H7 (cell line): ENCODE measurements at regions not wholly inside any gene's neighbourhood (a gene's known extent, or its start where the extent isn't known, plus 50 kb on each side); places are given as distances from the start of the nearest gene placed in this dataset.
"Not testable (repeated sequence)": the region's sequence is repeated elsewhere in the genome, so short reads cannot be mapped to it uniquely, and the experiment has no call there.

ENCODE experiments used
- DNase-seq: peaks from one replicate; pipeline ENCODE4 v3.0.0; 2012
- H3K27me3 ChIP-seq: 2 replicates; pipeline ENCODE4 v1.6.0; 2011; ENCODE audit warnings: mild to moderate bottlenecking, low read length; ENCODE audit not compliant: control insufficient read depth, insufficient read depth
- H3K36me3 ChIP-seq: replicated peaks from 2 replicates; pipeline ENCODE4 v1.5.1; 2011; ENCODE audit warnings: low read length; ENCODE audit not compliant: control insufficient read depth, insufficient read depth
- H3K4me3 ChIP-seq: 2 replicates; pipeline ENCODE4 v1.5.1; 2011; ENCODE audit warnings: low read depth, mild to moderate bottlenecking, control low read depth, low read length, moderate library complexity; ENCODE audit not compliant: insufficient read depth

DNA sequence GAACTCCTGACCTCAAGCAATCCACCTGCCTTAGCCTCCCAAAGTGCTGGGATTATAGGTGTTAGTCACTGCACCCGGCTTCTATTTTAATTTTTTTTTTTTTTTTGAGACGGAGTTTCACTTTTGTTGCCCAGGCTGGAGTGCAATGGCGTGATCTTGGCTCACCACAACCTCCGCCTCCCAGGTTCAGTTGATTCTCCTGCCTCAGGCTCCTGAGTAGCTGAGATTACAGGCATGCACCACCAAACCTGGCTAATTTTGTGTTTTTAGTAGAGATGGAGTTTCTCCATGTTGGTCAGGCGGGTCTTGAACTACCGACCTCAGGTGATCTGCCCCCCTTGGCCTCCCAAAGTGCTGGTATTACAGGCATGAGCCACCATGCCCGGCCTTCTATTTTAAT is 149.1 kb downstream of the MYCN start:
- H3K4me3 ChIP-seq, H3K36me3 ChIP-seq, DNase-seq, H3K27me3 ChIP-seq: not testable (repeated sequence)

- Histone ChIP-seq H3K36me3 (no peaks in the 10 kb centered on the region), H3K4me3 (no peak overlapping the region), H3K27me3 (no peaks in the 10 kb centered on the region)
- no peak for DNase-seq
Observed at GRCh38 chr2:16088802-16089112, 148.4 kb downstream of the MYCN start.

- H3K36me3 ChIP-seq = no peaks in the 10 kb centered on the region
- no peaks in the 10 kb centered on the region for H3K27me3 ChIP-seq
- DNase-seq = no peak
- H3K4me3 ChIP-seq = no peak overlapping the region
Observed at GRCh38 chr2:16088035-16088801, 147.9 kb downstream of the MYCN start.

DNA sequence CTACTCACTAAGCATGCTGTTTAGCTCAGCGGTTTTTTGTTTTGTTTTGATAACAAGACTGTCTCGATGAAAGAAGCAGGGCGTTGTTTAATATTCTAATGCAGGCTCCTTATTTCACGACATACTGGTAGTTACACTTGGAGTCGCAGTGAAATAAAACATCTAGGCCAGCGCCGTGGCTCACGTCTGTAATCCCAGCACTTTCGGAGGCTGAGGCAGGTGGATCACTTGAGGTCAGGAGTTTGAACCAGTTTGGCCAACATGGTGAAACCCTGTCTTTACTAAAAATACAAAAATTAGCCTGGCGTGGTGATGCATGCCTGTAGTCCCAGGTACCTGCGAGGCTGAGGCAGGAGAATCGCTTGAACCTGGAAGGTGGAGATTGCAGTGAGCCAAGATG is 145.8 kb downstream of the MYCN start:
- H3K36me3 ChIP-seq, DNase-seq, H3K4me3 ChIP-seq, H3K27me3 ChIP-seq: not testable (repeated sequence)

GRCh38 chr2:16085073-16085472 is 144.7 kb downstream of the MYCN start:
- no peak for DNase-seq
- Histone ChIP-seq H3K27me3 (no peaks in the 10 kb centered on the region), H3K4me3 (no peak overlapping the region), H3K36me3 (no peaks in the 10 kb centered on the region)

DNA sequence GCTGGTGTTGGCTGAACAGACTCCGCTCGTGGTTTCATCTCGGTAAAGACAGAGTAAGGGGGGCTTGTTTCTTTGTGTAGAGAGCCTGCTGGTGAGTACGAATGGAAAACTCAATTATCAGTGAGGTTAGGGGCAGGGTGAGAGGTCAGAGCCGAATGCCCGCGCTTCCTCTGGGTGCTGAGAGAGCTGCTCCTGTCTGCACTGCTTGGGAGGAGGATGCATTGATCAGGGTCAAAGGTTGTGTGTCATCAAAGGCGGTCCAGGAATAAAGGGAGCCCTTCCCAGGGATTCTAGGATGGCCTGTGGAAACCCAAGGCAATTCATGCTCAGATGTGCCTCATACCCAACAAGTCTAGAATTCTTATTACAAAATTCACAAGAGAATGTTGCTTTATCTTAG is 143.9 kb downstream of the MYCN start:
- Histone ChIP-seq H3K27me3 (no peaks in the 10 kb centered on the region), H3K4me3 (no peak overlapping the region), H3K36me3 (no peaks in the 10 kb centered on the region)
- DNase-seq = no peak

DNA sequence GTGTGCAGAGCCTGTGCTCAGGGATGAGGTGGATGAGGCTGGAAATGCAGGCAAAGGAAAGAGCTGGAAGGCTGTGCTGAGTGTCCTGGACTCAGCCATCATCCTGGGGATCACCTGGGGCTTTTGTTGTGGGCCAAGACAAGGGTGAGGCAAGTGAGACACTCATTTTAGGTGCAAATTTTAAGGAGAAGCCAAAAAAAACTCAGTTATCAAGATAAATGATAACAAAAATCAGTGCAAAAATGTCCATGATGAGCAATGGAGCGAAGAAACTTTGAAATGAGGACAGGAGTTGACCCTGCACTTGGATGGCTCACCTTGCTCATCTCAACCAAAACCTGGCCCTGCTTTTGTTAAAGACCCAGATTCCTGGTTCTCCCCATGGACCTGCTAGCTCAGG is 141.9 kb downstream of the MYCN start:
- no peaks in the 10 kb centered on the region for H3K27me3 ChIP-seq
- H3K4me3 ChIP-seq = no peak overlapping the region
- DNase-seq = no peak
- no peaks in the 10 kb centered on the region for H3K36me3 ChIP-seq

DNA sequence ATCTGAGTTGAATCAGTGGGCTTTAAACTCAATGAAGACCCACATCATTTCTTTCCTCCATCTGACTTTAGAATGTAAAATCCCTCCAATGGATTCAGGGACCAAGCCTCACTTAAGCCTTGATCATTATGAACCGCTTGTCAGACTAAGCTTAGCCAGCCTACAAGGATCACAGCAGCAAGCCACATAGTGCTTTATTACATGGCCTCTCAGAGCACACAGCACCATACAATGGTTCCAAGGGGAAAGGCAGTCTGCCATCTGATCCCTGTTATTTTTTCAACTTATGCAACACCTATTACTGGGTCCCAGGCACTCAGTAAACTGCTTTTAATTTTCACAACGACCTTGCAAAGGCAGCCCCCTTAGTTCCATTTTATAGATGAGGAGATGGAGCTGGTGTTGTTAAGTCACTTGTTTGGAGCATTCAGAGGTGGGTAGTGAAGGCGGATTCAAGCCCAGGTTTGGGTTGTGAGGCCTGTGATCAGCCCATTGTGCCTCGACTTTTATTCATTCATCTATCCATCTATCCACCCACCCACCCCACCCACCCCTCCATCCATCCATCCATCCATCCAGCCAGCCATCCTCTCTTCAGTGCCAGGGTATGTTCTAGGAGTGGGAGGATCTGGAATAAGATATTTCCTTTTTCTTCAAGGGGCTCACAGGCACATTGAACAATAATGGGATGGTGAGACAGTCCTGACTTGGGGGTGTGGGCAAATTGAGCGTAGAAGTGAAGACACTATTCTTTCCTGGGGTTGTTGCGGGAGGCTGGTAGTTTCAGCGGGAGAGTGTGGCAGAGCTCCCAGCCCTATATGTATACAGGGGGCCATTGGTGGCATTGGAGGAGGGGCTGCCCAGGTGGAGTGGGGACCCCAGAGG is 141.2 kb downstream of the MYCN start:
- no peaks in the 10 kb centered on the region for H3K36me3 ChIP-seq
- no peak overlapping the region for H3K4me3 ChIP-seq
- no peak for DNase-seq
- no peaks in the 10 kb centered on the region for H3K27me3 ChIP-seq

DNA sequence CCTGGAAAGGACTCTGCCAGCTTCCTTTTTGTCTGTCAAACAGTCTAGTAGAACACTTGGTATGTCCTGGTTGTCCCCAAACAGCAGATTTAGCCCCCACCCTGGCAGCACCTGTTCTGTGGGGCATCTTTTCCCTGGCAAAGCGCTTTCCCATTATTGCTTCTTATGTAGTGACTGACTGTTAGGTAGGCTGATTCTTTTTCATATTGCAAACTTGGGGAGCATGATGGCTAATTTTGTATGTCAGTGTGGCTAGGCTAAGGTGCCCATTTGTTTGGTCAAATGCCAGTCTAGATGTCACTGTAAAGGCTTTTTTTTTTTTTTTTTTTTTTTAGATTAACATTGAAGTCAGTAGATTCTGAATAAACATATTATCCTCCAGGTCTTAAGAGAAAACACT is 140.2 kb downstream of the MYCN start:
- no peak for DNase-seq
- no peaks in the 10 kb centered on the region for H3K36me3 ChIP-seq
- H3K27me3 ChIP-seq = no peaks in the 10 kb centered on the region
- H3K4me3 ChIP-seq = no peak overlapping the region

- DNase-seq = no peak
- Histone ChIP-seq H3K4me3 (no peak overlapping the region), H3K36me3 (no peaks in the 10 kb centered on the region), H3K27me3 (no peaks in the 10 kb centered on the region)
Observed at GRCh38 chr2:16080071-16080470, 139.7 kb downstream of the MYCN start.

- Histone ChIP-seq H3K4me3 (no peak overlapping the region), H3K27me3 (no peaks in the 10 kb centered on the region), H3K36me3 (no peaks in the 10 kb centered on the region)
- no peak for DNase-seq
Observed at GRCh38 chr2:16079637-16080036, 139.3 kb downstream of the MYCN start.

GRCh38 chr2:16077601-16078000 is 137.3 kb downstream of the MYCN start:
- no peak for DNase-seq
- Histone ChIP-seq H3K27me3 (no peaks in the 10 kb centered on the region), H3K4me3 (no peak overlapping the region), H3K36me3 (no peaks in the 10 kb centered on the region)

- Histone ChIP-seq H3K4me3 (no peak overlapping the region), H3K36me3 (no peaks in the 10 kb centered on the region), H3K27me3 (no peaks in the 10 kb centered on the region)
- DNase-seq = no peak
Observed at GRCh38 chr2:16076911-16077310, 136.6 kb downstream of the MYCN start.

- no peaks in the 10 kb centered on the region for H3K27me3 ChIP-seq
- no peaks in the 10 kb centered on the region for H3K36me3 ChIP-seq
- DNase-seq = no peak
- H3K4me3 ChIP-seq = no peak overlapping the region
Observed at GRCh38 chr2:16075045-16076012, 135.0 kb downstream of the MYCN start.
